SU-DHL-6 (cell line): ENCODE measurements at regions not wholly inside any gene's neighbourhood (a gene's known extent, or its start where the extent isn't known, plus 50 kb on each side); places are given as distances from the start of the nearest gene placed in this dataset.

Experiments
- EZH2phosphoT487 ChIP-seq: fragments of 200-600 bp; sonication (generic), shearing (Covaris generic); conservative IDR thresholded peaks from 2 replicates; pipeline ENCODE4 v1.6.1; 2018; ENCODE audit warnings: mild to moderate bottlenecking, antibody characterized with exemption, low read length, moderate library complexity, mixed read lengths
- TF ChIP-seq, protein P1 (sequence below): fragments of 200-600 bp; sonication (generic); IDR thresholded peaks from one replicate; pipeline ENCODE4 v1.5.1; 2017; ENCODE audit warnings: antibody characterized with exemption, mild to moderate bottlenecking, low read length, moderate library complexity; ENCODE audit not compliant: insufficient read depth, poor library complexity, severe bottlenecking

DNA sequence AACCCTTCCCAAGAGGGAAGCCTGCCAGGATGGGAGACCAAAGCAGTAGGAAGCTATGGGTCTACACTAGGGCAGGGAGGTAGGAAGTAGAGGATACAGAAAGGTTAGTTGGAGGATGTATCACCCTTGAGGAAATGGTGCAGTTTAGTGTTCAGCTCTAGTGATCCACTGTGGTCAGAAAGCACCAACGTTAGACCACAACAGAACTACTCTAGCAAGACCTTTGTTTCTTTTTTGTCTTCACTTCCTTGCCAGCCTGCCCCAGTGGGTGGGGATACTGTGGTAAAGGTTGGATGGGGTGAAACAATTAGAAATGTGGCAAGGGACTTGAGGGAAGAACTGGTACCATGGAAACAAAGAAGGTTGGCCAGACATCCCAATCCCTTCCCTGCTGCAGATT, 83.3 kb downstream of the DDIT4L start:
- TF ChIP-seq, protein P1, sequence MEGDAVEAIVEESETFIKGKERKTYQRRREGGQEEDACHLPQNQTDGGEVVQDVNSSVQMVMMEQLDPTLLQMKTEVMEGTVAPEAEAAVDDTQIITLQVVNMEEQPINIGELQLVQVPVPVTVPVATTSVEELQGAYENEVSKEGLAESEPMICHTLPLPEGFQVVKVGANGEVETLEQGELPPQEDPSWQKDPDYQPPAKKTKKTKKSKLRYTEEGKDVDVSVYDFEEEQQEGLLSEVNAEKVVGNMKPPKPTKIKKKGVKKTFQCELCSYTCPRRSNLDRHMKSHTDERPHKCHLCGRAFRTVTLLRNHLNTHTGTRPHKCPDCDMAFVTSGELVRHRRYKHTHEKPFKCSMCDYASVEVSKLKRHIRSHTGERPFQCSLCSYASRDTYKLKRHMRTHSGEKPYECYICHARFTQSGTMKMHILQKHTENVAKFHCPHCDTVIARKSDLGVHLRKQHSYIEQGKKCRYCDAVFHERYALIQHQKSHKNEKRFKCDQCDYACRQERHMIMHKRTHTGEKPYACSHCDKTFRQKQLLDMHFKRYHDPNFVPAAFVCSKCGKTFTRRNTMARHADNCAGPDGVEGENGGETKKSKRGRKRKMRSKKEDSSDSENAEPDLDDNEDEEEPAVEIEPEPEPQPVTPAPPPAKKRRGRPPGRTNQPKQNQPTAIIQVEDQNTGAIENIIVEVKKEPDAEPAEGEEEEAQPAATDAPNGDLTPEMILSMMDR, result no peak
- no peak for TF ChIP-seq EZH2phosphoT487
